ENCODE measurements at regions not wholly inside any gene's neighbourhood (a gene's known extent, or its start where the extent isn't known, plus 50 kb on each side); places are given as distances from the start of the nearest gene placed in this dataset.

DNA sequence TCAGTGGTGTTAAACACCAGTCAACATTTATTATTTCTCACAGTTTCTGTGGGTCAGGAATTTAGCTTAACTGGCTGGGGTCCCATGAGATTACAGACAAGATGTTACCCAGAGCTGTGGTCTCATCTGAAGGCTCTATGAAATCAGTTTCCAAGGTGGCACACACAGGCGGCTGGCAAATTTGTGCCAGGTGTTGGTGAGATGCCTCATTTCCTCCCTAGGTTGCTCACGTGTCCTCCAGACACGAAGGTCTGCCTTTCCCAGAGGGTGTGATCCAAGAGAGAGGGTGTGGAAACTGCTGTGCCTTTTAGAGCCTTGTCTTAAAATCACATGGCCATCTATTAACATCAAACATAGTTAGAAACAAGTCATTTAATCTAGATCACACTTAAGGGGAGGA lies 209.0 kb downstream of the JCAD start:
- H3K27me3 Mint-ChIP-seq (ENCODE audit: insufficient read depth, unreplicated experiment), result no peaks in the 10 kb centered on the region
- H3K4me3 Mint-ChIP-seq (ENCODE audit: unreplicated experiment), result no peak overlapping the region
- no peak overlapping the region for H3K27ac Mint-ChIP-seq (ENCODE audit: unreplicated experiment)
- DNase-seq, result no peak
- no peaks in the 10 kb centered on the region for H3K27me3 ChIP-seq (replicated peaks; ENCODE audit: control insufficient read depth, insufficient read depth, low read length)
- ChIA-PET POLR2A (no interaction called here), CTCF (no interaction called here)
- no TSS peak for BruUV-seq (replicated peaks)
- peaks cover 4% of the 10 kb centered on the region for H3K9me3 ChIP-seq
- H3K4me1 Mint-ChIP-seq (ENCODE audit: low read depth, unreplicated experiment), result peaks cover 32% of the 10 kb centered on the region
- TF ChIP-seq, protein P1, sequence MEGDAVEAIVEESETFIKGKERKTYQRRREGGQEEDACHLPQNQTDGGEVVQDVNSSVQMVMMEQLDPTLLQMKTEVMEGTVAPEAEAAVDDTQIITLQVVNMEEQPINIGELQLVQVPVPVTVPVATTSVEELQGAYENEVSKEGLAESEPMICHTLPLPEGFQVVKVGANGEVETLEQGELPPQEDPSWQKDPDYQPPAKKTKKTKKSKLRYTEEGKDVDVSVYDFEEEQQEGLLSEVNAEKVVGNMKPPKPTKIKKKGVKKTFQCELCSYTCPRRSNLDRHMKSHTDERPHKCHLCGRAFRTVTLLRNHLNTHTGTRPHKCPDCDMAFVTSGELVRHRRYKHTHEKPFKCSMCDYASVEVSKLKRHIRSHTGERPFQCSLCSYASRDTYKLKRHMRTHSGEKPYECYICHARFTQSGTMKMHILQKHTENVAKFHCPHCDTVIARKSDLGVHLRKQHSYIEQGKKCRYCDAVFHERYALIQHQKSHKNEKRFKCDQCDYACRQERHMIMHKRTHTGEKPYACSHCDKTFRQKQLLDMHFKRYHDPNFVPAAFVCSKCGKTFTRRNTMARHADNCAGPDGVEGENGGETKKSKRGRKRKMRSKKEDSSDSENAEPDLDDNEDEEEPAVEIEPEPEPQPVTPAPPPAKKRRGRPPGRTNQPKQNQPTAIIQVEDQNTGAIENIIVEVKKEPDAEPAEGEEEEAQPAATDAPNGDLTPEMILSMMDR (IDR thresholded peaks at IDR 0.05; ENCODE audit: insufficient read depth in 1 of 2, low read depth in 1 of 2, low read length in 1 of 2, severe bottlenecking in 1 of 2, unreplicated experiment in 1 of 2), result no peak
- no peak overlapping the region for H3K4me3 ChIP-seq (ENCODE audit: low read depth, low read length)
- H3K36me3 ChIP-seq (ENCODE audit: control insufficient read depth, insufficient read depth, low read length), result no peaks in the 10 kb centered on the region
- intact Hi-C loops (cut with micrococcal nuclease; ENCODE audit: unreplicated experiment), result no loop called here
- H3K4me1 ChIP-seq, result peaks cover 47% of the 10 kb centered on the region
- H3K9me3 Mint-ChIP-seq (ENCODE audit: unreplicated experiment), result peaks cover 13% of the 10 kb centered on the region
- peaks cover 9% of the 10 kb centered on the region for H3K36me3 Mint-ChIP-seq (ENCODE audit: insufficient read depth, unreplicated experiment)

DNA sequence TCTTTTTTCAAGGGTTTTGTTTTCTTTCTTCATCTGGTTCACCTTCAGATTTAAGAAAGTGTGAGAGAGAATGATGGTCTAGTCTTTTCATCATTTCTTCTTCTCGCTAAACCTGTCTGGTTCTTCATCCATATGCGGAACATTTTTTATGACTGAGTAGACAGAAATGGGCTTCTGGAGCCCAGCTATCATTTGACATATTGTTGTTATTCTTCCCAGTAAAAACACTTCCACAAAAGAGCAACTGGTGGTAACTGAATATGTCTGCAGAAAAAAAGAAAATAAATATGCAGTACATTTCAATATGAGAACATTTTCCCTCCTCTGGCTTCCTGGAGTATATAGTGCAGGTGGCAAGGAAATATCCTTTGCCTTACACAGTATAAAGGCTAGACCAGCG lies 209.5 kb downstream of the JCAD start:
- H3K9me3 Mint-ChIP-seq (ENCODE audit: unreplicated experiment), result peaks cover 18% of the 10 kb centered on the region
- H3K4me3 Mint-ChIP-seq (ENCODE audit: unreplicated experiment), result no peak overlapping the region
- H3K9me3 ChIP-seq, result peaks cover 9% of the 10 kb centered on the region
- CTCF ChIA-PET, result interaction anchor here (0.6 kb wide), 1 partner anchor 9 kb away, joined by 4 read pairs; no protein-coding TSS in a partner anchor
- H3K27ac Mint-ChIP-seq (ENCODE audit: unreplicated experiment), result no peak overlapping the region
- BruUV-seq (replicated peaks), result no TSS peak
- intact Hi-C loops (cut with micrococcal nuclease; ENCODE audit: unreplicated experiment), result no loop called here
- H3K36me3 Mint-ChIP-seq (ENCODE audit: insufficient read depth, unreplicated experiment), result peaks cover 12% of the 10 kb centered on the region
- no peaks in the 10 kb centered on the region for H3K27me3 ChIP-seq (replicated peaks; ENCODE audit: control insufficient read depth, insufficient read depth, low read length)
- POLR2A ChIA-PET, result no interaction called here
- H3K4me1 Mint-ChIP-seq (ENCODE audit: low read depth, unreplicated experiment), result peaks cover 30% of the 10 kb centered on the region
- no peaks in the 10 kb centered on the region for H3K27me3 Mint-ChIP-seq (ENCODE audit: insufficient read depth, unreplicated experiment)
- peaks cover 44% of the 10 kb centered on the region for H3K4me1 ChIP-seq
- DNase-seq, result no peak
- H3K4me3 ChIP-seq (ENCODE audit: low read depth, low read length), result no peak overlapping the region
- no peaks in the 10 kb centered on the region for H3K36me3 ChIP-seq (ENCODE audit: control insufficient read depth, insufficient read depth, low read length)
- TF ChIP-seq, protein P1 (IDR thresholded peaks at IDR 0.05; ENCODE audit: insufficient read depth in 1 of 2, low read depth in 1 of 2, low read length in 1 of 2, severe bottlenecking in 1 of 2, unreplicated experiment in 1 of 2), result no peak

DNA sequence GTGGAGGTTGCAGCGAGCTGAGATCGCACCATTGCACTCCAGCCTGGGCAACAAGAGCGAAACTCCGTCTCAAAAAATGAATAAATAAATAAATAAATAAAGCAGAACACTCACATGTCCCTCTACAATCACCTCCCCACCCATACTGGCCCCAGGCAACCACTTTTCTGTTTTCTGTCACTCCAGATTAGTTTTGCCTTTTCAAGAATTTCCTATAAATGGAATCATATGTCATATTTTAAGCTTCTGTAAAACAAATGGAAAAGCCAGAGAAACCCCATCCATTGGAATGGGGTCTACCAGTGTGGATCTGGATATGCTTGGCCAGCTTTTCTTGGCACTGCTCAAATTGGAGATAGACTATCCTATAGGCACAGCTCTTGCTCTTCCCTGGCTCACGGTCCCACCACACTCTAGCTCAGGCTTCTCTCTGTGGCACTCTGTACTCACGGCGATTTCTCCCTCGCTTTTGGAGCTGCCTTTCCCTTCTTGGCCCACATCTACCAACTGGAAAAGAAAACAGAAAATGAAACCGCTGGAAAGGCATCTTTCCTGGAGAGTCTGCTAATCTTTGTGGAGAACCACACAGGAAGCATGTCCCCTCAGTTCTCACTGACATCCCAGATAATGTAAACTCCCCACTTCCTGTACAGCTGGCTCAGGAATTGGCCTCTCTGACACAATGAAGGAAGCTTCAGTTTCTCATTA lies 210.1 kb downstream of the JCAD start:
- no TSS peak for BruUV-seq (replicated peaks)
- Mint-ChIP-seq H3K4me1 (ENCODE audit: low read depth, unreplicated experiment) (peaks cover 26% of the 10 kb centered on the region), H3K27me3 (ENCODE audit: insufficient read depth, unreplicated experiment) (no peaks in the 10 kb centered on the region), H3K4me3 (ENCODE audit: unreplicated experiment) (no peak overlapping the region), H3K36me3 (ENCODE audit: insufficient read depth, unreplicated experiment) (peaks cover 12% of the 10 kb centered on the region), H3K27ac (ENCODE audit: unreplicated experiment) (no peak overlapping the region), H3K9me3 (ENCODE audit: unreplicated experiment) (peaks cover 23% of the 10 kb centered on the region)
- Histone ChIP-seq H3K27me3 (replicated peaks; ENCODE audit: control insufficient read depth, insufficient read depth, low read length) (no peaks in the 10 kb centered on the region), H3K4me3 (ENCODE audit: low read depth, low read length) (no peak overlapping the region), H3K4me1 (peaks cover 38% of the 10 kb centered on the region), H3K36me3 (ENCODE audit: control insufficient read depth, insufficient read depth, low read length) (no peaks in the 10 kb centered on the region), H3K9me3 (peaks cover 12% of the 10 kb centered on the region)
- intact Hi-C loops (cut with micrococcal nuclease; ENCODE audit: unreplicated experiment), result no loop called here
- CTCF ChIA-PET, result interaction anchor here (0.6 kb wide), 1 partner anchor 10 kb away, joined by 4 read pairs; no protein-coding TSS in a partner anchor
- POLR2A ChIA-PET, result no interaction called here
- DNase-seq, result no peak
- TF ChIP-seq, protein P1 (IDR thresholded peaks at IDR 0.05; ENCODE audit: insufficient read depth in 1 of 2, low read depth in 1 of 2, low read length in 1 of 2, severe bottlenecking in 1 of 2, unreplicated experiment in 1 of 2), result no peak

Measured in Caco-2 (cell line).